GM12878 (cell line): ENCODE measurements at regions not wholly inside any gene's neighbourhood (a gene's known extent, or its start where the extent isn't known, plus 50 kb on each side); places are given as distances from the start of the nearest gene placed in this dataset.

ENCODE experiments used
- ATAC-seq: fragments of 200-7000 bp; cut with Tn5 transposase; 3 replicates; pipeline ENCODE4 v1.9.1; 2020; ENCODE audit warnings: mild to moderate bottlenecking, moderate library complexity
- BruUV-seq: library from RNA; stranded (reverse); fragments of 400-500 nt; replicated peaks from 2 replicates; lab custom pipeline; 2021; lab: Mats Ljungman, UMichigan
- CTCF ChIA-PET: fragments of 300-600 bp; sonication (Branson Sonifier 250); formaldehyde crosslinking; extraction: SDS; loops from one replicate; lab custom pipeline; 2021; ENCODE audit warnings: inconsistent platforms; lab: Yijun Ruan, JAX
- POLR2A ChIA-PET: fragments of 350-600 bp; formaldehyde crosslinking; extraction: SDS; loops from one replicate; lab custom pipeline; 2021; ENCODE audit warnings: inconsistent platforms; lab: Charles Lee
- RAD21 ChIA-PET: fragments of 300-600 bp; sonication (Branson Sonifier 250); formaldehyde crosslinking; loops from one replicate; lab custom pipeline; 2023; ENCODE audit warnings: antibody characterized with exemption; ENCODE audit not compliant: unreplicated experiment; lab: Charles Lee
- SMC1A ChIA-PET: fragments of 300-600 bp; sonication (Branson Sonifier 250); formaldehyde crosslinking; loops from one replicate; lab custom pipeline; 2023; ENCODE audit not compliant: unreplicated experiment, uncharacterized antibody; lab: Charles Lee
- DNase-seq: peaks from one replicate; pipeline ENCODE4 v3.0.0-alpha.2; 2011; ENCODE audit warnings: low read depth, low spot score
- FAIRE-seq: peaks from 3 replicates; lab custom pipeline; 2011; peaks lifted over from hg19 to GRCh38; lab: Jason Lieb, UNC
- H2AFZ ChIP-seq: 2 replicates; pipeline ENCODE4 v1.6.0; 2011; ENCODE audit warnings: low read depth, low read length, control low read depth; ENCODE audit not compliant: control insufficient read depth
- H3K27ac ChIP-seq: 2 replicates; pipeline ENCODE4 v1.5.1; 2011; ENCODE audit warnings: control low read depth; ENCODE audit not compliant: control insufficient read depth, insufficient read depth
- H3K27me3 ChIP-seq, 2 experiments: replicated peaks in 1 of 2; 2 replicates each; pipeline versions ENCODE4 v1.6.0 to v1.6.1; 2011; ENCODE audit warnings: low read length in 1 of 2; ENCODE audit not compliant: control insufficient read depth in 2 of 2, insufficient read depth in 2 of 2
- H3K36me3 ChIP-seq, 2 experiments: 2 replicates each; pipeline ENCODE4 v1.5.1; 2011; ENCODE audit warnings: low read length in 1 of 2; ENCODE audit not compliant: control insufficient read depth in 2 of 2, insufficient read depth in 2 of 2
- H3K4me1 ChIP-seq: 2 replicates; pipeline ENCODE4 v1.6.1; 2011; ENCODE audit warnings: mild to moderate bottlenecking, low read length, moderate library complexity, mixed read lengths; ENCODE audit not compliant: control insufficient read depth, insufficient read depth
- H3K4me2 ChIP-seq: 2 replicates; pipeline ENCODE4 v1.6.0; 2011; ENCODE audit warnings: control low read depth; ENCODE audit not compliant: control insufficient read depth, insufficient read depth
- H3K4me3 ChIP-seq: fragments of 200-600 bp; sonication (generic); 2 replicates; pipeline ENCODE4 v1.5.1; 2016
- H3K79me2 ChIP-seq: 2 replicates; pipeline ENCODE4 v1.6.0; 2011; ENCODE audit warnings: low read length; ENCODE audit not compliant: control insufficient read depth, insufficient read depth
- H3K9ac ChIP-seq: 2 replicates; pipeline ENCODE4 v1.8.0; 2011; ENCODE audit warnings: low read length, control low read depth, mixed read lengths; ENCODE audit not compliant: control insufficient read depth, insufficient read depth
- H3K9me3 ChIP-seq: replicated peaks from 3 replicates; pipeline ENCODE4 v1.5.1; 2011; ENCODE audit warnings: mild to moderate bottlenecking, low read length; ENCODE audit not compliant: control insufficient read depth, insufficient read depth
- H4K20me1 ChIP-seq: 2 replicates; pipeline ENCODE4 v1.6.0; 2011; ENCODE audit not compliant: control insufficient read depth, insufficient read depth
- CBX5 ChIP-seq: sonication (generic); IDR thresholded peaks from 2 replicates; pipeline ENCODE4 v1.6.1; 2016; ENCODE audit warnings: low read depth, moderate library complexity, mild to moderate bottlenecking, inconsistent platforms
- ESRRA ChIP-seq: IDR thresholded peaks from 2 replicates; pipeline ENCODE4 v1.6.1; 2012; ENCODE audit warnings: mild to moderate bottlenecking, low read length, improper control_type of control experiment
- HDAC2 ChIP-seq: fragments of 200-600 bp; sonication (generic); IDR thresholded peaks from 2 replicates; pipeline ENCODE4 v1.6.1; 2017
- NRF1 ChIP-seq: conservative IDR thresholded peaks from 2 replicates; pipeline ENCODE4 v1.6.1; 2011; ENCODE audit warnings: mild to moderate bottlenecking, low read depth, low read length, improper control_type of control experiment
- ZNF24 ChIP-seq: fragments of 450-650 bp; IDR thresholded peaks from 2 replicates; pipeline ENCODE4 v1.6.1; 2017; ENCODE audit warnings: antibody characterized with exemption, mild to moderate bottlenecking
- WGBS: methylation state at CpG from one replicate; pipeline ENCODE4 v1.1.6; 2016; ENCODE audit warnings: low lambda C conversion rate; ENCODE audit not compliant: insufficient replicate concordance, insufficient coverage; ENCODE audit errors: missing lambda C conversion rate; 5-methylcytosine and 5-hydroxymethylcytosine counted together
- in situ Hi-C: fragments of 300-500 bp; cut with MboI; formaldehyde crosslinking; loops from 9 replicates; pipeline ENCODE4 v1.14.3; 2018; ENCODE audit warnings: mixed read lengths
- intact Hi-C: fragments of 100-400 bp; cut with micrococcal nuclease; formaldehyde crosslinking; loops from one replicate; pipeline ENCODE4 v1.14.2; 2022; ENCODE audit not compliant: unreplicated experiment
- TF ChIP-seq, protein P1 (sequence below): fragments of 450-650 bp; IDR thresholded peaks from 2 replicates; pipeline ENCODE4 v1.6.1; 2016; ENCODE audit warnings: mild to moderate bottlenecking, moderate library complexity, borderline replicate concordance

DNA sequence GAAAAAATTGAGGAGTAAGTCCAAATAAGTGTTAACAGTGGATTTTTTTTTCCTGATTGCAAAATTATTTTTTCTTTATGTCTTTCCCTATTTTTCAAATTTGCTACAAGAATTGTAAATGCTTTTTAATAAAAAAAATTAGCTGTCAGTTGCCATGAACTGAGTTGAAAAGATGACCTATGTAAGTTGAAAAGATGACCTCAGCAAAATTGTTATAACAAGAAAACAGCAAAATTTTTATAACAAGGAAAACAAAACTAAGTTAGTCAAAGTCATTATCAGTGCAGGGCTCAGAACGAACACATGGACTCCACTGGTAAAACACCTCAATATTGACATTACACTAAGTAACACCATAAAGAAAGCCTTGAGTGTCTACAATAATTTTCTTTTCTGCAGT, 207.0 kb upstream of the HDDC2 start:
- TF ChIP-seq ZNF24: no peak
- no peak for TF ChIP-seq HDAC2
- TF ChIP-seq NRF1: no peak
- TF ChIP-seq CBX5: no peak
- TF ChIP-seq, protein P1, sequence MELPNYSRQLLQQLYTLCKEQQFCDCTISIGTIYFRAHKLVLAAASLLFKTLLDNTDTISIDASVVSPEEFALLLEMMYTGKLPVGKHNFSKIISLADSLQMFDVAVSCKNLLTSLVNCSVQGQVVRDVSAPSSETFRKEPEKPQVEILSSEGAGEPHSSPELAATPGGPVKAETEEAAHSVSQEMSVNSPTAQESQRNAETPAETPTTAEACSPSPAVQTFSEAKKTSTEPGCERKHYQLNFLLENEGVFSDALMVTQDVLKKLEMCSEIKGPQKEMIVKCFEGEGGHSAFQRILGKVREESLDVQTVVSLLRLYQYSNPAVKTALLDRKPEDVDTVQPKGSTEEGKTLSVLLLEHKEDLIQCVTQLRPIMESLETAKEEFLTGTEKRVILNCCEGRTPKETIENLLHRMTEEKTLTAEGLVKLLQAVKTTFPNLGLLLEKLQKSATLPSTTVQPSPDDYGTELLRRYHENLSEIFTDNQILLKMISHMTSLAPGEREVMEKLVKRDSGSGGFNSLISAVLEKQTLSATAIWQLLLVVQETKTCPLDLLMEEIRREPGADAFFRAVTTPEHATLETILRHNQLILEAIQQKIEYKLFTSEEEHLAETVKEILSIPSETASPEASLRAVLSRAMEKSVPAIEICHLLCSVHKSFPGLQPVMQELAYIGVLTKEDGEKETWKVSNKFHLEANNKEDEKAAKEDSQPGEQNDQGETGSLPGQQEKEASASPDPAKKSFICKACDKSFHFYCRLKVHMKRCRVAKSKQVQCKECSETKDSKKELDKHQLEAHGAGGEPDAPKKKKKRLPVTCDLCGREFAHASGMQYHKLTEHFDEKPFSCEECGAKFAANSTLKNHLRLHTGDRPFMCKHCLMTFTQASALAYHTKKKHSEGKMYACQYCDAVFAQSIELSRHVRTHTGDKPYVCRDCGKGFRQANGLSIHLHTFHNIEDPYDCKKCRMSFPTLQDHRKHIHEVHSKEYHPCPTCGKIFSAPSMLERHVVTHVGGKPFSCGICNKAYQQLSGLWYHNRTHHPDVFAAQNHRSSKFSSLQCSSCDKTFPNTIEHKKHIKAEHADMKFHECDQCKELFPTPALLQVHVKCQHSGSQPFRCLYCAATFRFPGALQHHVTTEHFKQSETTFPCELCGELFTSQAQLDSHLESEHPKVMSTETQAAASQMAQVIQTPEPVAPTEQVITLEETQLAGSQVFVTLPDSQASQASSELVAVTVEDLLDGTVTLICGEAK: no peak
- no peak for TF ChIP-seq ESRRA
- no peaks in the 10 kb centered on the region for H3K79me2 ChIP-seq
- intact Hi-C loops: no loop called here
- no peaks in the 10 kb centered on the region for H3K4me1 ChIP-seq
- no peak overlapping the region for H3K4me2 ChIP-seq
- FAIRE-seq (no peak), ATAC-seq (no peak), DNase-seq (no peak)
- 0% methylated on average over 1 of the region's 1 CpG for WGBS
- no peaks in the 10 kb centered on the region for H3K36me3 ChIP-seq
- RAD21 ChIA-PET: no interaction called here
- SMC1A ChIA-PET: interaction anchor here (1.1 to 2.1 kb wide), 2 partner anchors 16 to 23 kb away, joined by 3 to 5 read pairs; no protein-coding TSS in a partner anchor
- H2AFZ ChIP-seq: no peak overlapping the region
- H3K9ac ChIP-seq: no peak overlapping the region
- no peak overlapping the region for H3K27ac ChIP-seq
- no peak overlapping the region for H3K4me3 ChIP-seq
- BruUV-seq: no TSS peak
- POLR2A ChIA-PET: no interaction called here
- H4K20me1 ChIP-seq: no peaks in the 10 kb centered on the region
- H3K9me3 ChIP-seq: no peaks in the 10 kb centered on the region
- no peaks in the 10 kb centered on the region for H3K27me3 ChIP-seq
- in situ Hi-C loops: no loop called here
- CTCF ChIA-PET: interaction anchor here (1.0 to 1.5 kb wide), 2 partner anchors 17 to 195 kb away, joined by 3 read pairs; no protein-coding TSS in a partner anchor
